ENCODE measurements at regions not wholly inside any gene's neighbourhood (a gene's known extent, or its start where the extent isn't known, plus 50 kb on each side); places are given as distances from the start of the nearest gene placed in this dataset.

GRCh38 chrX:580030-580429 is 50.6 kb upstream of the SHOX start:
- TF ChIP-seq RAD21 (IDR thresholded peaks at IDR 0.05; ENCODE audit: low read depth) (no peak), POLR2AphosphoS5 (IDR thresholded peaks at IDR 0.05; ENCODE audit: low read depth, low read length) (no peak), CTCF (IDR thresholded peaks at IDR 0.05 in 2 of 3, conservative IDR thresholded peaks at IDR 0.05 in 1 of 3; ENCODE audit: borderline replicate concordance in 1 of 3, insufficient read depth in 1 of 3, low read depth in 2 of 3, low read length in 2 of 3) (no peak), CEBPB (IDR thresholded peaks at IDR 0.05; ENCODE audit: low read depth) (no peak), YY1 (IDR thresholded peaks at IDR 0.05; ENCODE audit: extremely low read depth, insufficient replicate concordance, low read depth, low read length) (no peak), EZH2phosphoT487 (IDR thresholded peaks at IDR 0.05; ENCODE audit: borderline replicate concordance) (no peak), CBX3 (IDR thresholded peaks at IDR 0.05; ENCODE audit: low read depth) (no peak), TCF7L2 (IDR thresholded peaks at IDR 0.05; ENCODE audit: borderline replicate concordance, extremely low read depth, insufficient read depth, insufficient read length) (no peak), EZH2 (IDR thresholded peaks at IDR 0.05) (no peak), EGR1 (IDR thresholded peaks at IDR 0.05; ENCODE audit: low read depth) (no peak), POLR2A (IDR thresholded peaks at IDR 0.05; ENCODE audit: borderline replicate concordance, extremely low read depth, insufficient read depth, insufficient read length) (no peak), REST (IDR thresholded peaks at IDR 0.05; ENCODE audit: low read depth) (no peak), FOSL1 (IDR thresholded peaks at IDR 0.05; ENCODE audit: low read depth) (no peak), JUND (IDR thresholded peaks at IDR 0.05) (no peak)
